Suppressor macrophage treated with lipopolysaccharide for 1 hour (primary cell): ENCODE measurements at regions not wholly inside any gene's neighbourhood (a gene's known extent, or its start where the extent isn't known, plus 50 kb on each side); places are given as distances from the start of the nearest gene placed in this dataset.

Experiments used
- DNase-seq, 3 donors: peaks; one replicate each; pipeline ENCODE4 v3.0.0-alpha.2; 2020 to 2022

DNA sequence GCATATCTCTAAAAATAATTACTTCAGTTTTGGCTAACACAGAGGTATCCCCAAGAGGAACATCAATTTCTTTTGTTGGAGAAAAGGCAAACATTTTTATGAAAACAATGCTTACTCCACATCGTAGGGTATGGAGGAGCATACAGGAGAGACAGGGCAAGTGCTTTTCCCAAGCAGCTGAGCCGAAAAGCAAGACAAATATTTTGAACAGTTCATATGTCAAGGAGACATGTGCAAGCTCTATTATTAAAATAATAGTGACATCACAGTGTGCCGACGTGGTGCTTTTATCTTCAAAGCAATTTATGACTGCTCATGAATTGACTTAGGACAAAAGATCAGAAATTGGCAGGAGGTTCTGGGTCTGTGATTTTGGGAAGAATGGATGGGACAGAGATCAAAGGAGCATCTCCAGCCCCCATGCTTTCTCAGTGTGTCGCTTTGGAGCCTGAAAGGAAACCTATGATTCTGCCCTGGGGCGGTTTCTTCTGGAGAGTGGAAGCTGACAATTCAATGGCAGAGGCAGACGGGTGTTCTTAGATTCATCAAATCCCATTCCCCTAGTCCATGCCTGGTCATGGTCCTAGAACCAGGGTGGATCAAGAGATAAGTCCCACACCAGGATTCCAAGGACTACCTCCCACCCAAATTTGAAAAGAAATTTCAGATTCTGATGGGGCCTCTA, 97.1 kb downstream of the JCAD start:
- no peak for DNase-seq

DNA sequence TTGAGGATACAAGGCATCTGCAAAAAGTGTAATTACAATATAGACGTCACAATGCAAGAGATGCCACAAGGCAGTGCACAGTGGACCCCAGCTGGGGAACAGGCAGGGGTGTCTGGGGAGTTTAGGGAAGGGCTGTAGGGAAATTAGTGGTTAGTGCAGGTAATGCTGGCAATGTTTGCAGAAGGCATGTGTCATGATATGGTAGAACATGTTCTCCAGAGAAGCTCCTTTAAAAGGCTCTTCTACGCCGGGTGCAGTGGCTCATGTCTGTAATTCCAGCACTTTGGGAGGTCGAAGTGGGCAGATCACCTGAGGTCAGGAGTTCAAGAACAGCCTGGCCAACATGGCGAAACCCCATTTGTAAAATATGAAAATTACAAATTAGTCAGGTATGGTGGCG, 98.0 kb downstream of the JCAD start:
- DNase-seq, result no peak

DNA sequence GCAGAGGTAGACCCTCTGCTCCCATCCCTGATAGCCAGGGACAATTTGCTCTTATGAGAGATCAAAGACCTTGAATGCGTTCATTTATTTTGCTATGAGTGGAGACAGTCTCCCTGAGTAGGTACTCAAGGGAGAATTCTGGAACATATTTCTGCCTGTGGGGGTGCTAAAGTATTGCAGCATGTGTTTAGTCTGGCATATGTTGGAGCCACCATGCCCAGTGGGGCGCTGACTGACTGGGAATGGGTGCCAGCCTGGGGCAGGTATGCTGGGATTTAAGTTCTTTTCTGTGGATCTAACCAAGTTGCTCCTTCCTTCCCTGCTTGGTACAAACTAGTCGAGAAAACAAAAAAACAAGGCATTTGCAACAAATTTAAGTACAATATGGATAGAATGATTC, 99.1 kb downstream of the JCAD start:
- no peak for DNase-seq

DNA sequence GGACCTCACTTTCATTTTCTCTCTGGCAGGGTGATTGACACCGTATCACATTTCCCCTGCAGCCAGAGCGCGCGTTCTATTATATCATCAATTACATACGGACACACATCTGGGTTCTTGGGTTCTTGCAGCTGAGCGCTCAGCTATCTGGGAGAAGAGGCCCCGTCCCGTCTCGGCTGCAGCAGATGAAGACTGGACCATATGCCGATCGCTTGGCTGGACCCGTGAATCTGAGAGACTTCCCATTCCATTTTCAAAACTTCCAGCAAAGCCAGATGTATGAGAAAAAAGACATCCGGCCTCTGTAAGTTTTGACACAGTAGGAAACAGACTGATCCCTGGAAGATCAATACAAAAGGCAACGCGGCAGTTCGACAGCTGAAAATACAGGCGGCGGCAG, 99.8 kb downstream of the JCAD start:
- DNase-seq, result no peak

DNA sequence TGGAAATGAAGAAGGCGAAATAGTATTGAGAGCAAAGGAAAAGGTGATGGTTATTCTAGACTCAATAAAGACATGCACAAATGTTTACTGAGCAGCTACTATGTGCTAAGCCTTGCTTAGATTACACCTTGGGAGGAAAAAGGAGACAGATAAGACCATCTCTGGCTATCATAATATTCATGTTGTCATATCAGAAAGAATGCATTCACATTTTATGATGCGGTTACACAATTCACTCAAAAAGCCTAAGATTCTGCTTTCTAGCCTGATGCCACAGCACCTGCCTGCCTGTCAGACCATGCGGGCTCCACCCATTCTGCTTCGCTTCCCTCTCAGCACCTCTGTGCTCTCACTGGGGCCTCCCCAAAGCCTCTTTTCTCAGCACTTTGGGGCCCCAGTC, 100.9 kb downstream of the JCAD start:
- no peak for DNase-seq

DNA sequence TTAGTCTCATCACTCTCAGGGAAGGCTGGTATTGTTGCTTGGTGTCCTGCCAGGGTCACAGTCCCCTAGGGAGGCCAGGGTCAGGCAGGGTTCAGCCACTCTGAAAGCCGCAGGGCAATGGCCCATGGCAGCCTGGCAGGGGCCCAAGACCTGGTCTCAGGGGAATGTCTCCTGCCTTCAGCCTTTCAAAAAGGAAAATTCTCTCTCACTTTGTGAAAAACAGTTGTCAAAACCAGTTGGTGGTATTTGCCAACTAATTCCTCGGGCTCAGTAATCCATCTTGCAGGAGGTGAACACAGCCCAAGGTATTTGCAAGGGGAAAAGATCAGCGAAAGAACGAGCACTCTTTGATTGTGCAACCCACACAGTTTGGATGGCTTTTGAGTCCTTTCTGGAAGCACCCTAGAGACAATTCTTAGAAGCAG, 101.5 kb downstream of the JCAD start:
- DNase-seq, result no peak

DNA sequence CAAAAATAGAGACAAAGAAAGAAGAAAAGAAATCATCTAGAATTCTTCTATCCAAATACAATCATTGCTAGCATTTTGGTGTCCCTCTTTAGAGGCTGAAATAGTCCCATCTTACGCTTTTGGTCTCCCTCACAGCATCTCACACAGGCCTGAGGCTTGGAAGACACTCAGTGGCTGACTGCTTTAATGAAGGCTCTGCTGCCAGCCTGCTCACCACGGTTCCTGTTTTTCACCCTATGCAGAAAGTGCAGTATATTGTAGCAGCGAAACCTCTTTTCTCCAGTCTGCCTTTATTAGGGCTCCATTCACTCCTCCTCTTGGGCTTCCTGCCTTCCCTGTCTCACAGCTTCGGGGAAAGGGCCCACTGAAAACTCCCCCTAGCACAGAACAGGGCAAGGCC, 102.2 kb downstream of the JCAD start:
- no peak for DNase-seq

DNA sequence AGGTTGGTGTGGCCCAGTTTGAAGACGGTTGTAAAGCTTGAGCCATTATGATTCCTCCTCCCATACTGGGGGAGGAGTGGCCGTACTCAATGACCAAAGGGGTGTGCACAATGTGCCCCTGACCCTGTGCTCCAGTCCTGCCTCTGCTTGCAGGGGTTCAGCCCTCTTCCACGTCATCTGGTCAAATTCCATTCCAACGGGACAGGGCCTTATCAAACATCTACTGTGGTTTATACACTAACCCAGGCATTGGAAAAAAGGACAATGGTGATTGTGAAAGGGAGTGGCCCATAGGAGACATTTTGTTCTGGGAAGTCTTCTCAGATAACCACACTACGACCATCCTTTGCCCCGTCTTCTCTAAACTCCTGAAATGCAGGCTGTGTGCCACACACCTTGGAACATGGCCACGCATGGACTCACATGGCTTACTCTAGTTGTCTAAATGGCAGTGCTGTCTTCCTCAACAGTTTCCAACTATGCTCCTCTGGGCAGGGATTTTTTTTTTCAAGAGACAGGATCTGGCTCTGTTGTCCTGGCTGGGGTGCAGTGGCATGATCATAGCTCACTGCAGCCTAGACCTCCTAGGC, 103.0 kb downstream of the JCAD start:
- DNase-seq, result no peak

DNA sequence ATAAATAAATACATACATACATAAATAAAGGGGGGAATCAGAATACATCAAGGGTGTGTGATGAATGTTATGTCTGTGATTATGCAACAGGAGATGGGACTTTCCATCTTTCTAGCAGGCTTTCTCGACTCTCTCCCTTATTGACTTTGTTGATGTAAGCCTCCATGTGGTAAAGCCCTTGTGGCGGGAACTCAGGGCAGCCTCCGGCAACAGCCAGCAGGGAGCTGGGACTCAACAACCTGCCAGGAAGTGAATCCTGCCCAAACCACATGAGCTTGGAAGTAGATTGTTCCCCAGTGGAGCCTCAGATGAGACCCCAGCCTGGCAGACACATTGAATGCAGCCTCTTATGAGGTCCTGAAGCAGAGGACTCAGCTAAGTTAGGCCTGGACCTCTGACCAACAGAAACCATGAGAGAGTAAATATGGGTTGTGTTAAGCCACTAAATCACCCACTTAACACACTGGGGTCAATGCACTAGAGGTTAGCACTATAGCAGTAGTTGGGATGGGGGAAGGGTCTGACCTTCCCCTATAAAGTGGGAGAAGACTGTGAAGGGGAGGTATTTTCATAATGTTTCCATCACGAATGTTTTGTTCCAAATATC, 104.0 kb downstream of the JCAD start:
- DNase-seq, result peak; percentile 17 to 22 (median 21)

DNA sequence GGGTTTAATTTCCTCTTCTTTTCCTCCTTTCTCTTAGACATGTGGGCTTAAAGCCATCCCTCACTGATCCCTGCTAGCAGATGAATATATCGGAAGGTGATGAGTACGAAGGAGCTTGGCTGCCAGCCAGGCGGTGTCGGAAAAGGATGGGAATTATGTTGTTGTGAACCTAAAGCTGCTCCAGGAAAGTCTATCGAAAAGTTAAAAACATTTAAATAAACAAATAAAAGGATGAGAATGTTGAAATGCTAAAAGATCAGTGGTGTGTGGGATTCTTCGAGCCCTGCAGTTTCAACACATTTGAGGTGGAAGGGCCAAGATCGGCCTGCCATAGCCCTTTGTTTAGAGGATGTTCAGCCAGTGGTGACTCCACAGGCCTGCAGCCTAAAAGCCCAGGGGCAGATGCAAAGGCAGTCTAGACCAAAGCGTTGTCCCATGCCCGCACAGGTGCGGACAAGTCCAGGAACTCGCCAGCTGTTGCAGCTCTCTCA, 107.9 kb downstream of the JCAD start:
- DNase-seq, result no peak

DNA sequence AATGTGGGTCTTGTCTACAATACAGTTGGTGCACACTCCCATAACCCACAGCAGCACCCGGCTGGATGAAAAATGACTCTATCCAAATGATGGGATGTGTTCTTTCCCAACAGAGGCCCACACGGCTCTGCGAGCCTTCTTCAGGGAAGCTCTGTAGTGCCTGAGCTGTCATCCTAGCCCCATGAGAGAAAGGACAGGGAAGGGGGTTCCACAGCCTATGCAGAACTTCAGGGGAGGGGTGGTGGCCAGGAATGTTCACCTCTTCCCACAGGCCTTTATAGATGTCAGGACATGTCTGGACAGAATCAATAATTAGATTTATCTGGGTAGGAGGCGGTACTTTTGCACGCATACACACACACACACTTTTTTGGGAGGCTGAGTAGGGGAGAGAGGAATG, 109.0 kb downstream of the JCAD start:
- DNase-seq, result no peak

DNA sequence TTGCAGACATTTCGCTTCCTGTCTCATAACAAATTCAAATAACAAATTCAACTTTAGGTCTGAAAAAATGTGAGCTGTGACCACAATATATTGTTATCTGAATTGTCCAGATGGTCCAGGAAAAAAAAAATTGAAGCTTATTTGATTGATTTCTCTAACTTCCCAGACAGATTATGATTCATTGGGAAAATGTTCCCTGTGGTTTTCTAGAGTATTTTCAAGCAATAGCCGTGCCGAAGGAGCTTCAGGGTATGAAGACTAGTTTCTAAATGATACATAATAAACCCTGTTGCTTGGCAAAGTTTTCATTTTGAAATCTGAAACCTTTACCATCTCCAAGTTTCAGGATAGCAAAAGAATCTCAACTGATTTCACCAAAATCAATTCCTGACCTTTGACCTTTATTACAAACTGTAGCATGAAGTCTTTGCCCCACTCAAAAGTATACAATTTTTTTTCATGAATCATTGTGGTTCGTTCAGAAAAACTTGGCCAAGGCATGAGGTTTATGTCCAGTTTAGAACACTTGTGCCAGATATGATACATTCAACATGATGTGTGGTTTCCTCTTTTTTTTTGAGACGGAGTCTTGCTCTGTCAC, 109.9 kb downstream of the JCAD start:
- peak in 1 of 3 donors; percentile 14 for DNase-seq

DNA sequence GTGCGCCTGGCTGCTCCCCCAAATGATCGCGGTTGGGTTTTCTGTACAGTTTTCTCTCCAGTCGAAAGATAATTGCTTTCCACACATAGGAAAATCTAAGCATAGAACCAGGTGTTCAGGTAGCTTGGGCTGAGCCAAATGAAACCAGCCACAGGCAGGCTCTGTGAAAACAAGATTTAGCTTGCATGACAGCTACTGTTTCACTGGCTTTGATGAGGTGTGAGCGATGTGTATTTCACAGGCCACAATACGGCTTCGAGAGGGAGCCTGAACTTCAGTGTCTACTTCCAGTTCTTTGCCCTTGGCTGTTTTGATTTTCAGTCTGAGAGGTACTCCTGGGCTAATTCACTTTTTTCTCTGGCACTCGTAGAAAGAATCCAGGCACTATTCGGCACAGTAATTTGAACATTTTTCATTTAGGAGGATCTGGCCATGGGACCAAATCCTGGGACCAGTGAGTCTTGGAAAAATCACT, 110.5 kb downstream of the JCAD start:
- DNase-seq, result no peak

DNA sequence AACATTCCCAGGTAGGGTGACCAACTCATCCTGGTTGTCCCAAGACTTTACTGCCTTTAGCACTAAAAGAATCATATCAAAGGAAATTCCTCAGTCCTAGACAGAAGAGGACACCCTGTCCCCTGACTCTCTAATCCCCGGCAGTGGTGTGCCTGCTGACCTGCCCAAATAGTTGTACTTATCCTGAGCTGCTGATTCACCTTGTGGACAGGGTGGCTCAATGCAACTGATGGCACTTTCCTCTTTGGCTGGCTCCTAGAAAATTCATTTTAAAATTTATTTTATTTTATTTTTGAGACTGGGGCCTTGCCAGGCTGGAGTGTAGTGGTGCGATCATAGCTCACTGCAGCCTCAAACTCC, 111.7 kb downstream of the JCAD start:
- no peak for DNase-seq

DNA sequence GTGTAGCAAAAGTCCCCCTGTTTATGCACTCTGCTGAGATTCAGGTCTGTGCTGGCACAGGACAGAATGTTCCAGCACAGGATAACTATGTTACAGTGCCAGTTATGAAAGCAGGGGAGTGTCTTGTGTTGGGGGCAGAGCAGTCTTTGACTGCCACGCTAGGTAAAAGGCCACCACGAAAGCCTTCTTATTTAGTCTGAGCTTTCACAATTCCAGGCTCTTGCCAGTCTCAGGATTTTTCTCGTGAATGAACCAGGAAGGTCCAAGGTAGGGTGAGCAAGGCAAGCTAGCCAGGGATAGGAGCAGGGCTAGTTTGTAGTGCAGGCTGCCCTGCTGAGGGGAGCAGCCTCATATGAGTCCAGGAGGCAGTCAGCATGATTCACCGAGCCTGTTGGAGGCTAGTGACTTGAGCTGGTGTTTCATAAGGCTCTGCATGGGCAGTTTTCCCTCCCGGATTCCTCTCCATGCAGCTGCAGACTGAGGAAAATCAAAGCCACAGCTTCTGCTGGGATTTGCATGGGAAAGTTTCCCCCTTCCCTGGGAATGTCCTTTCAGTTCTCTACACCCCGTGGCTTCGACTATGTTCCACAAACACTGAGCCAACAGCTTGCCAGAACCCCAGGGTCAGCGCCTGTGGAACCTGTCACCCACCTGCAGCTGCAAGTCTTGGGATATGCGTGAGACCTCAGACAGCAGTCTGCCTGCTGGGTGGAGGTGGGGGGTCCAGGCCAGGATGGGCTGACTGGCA, 112.3 kb downstream of the JCAD start:
- DNase-seq, result peak in 1 of 3 donors; percentile 17

DNA sequence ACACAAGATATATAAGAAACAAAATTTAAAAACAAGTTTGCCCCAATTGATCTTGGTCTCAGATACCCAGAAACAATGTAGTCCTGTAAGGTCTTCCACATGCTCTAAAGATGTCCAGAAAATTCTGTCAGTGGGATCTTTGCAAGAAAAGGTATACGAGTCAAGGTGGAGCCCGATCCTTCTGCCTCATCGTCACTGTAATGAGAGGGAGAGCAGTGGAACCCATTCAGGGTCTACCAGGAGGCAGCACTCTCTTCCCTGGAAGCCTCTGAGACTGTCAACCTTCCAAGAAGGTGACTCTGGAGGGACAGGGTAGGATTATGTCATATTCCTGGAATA, 112.8 kb downstream of the JCAD start:
- DNase-seq, result no peak

DNA sequence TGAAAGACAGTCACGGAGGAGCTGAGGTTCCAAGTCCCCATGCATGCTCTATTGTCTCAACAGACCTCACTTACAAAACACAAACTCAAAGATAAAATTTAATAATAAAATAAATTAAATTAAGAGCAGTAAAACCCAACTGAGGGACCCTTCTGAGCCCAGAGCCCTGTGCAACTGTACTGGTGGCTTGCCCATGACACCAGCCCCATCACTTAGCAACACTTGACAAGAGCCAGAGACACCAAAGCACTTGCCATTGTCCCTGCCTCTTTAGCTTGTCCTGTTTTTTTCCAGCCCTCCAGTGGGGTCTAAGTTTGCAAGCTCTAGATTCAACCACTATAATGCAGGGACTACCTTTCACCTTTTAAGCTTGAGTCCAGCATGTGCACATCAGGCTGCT, 117.9 kb downstream of the JCAD start:
- no peak for DNase-seq

DNA sequence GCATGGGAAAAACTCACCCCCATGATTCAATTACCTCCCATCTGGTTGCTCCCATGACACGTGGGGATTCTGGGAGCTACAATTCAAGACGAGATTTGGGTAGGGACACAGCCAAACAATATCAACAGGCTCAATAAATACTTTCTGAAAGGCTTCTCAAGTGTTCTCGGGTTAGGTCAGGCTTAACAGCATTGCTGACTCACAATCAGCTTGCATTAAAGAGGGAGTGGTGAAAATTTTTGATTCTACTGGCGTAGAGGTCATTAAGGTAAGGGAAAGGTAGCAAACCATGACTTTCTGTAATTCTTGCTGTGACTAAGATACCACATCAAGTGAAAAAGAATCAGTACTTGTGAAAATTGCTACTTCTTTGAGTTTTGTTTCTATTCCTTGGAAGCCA, 126.4 kb downstream of the JCAD start:
- DNase-seq, result peak in 1 of 3 donors; percentile 8

DNA sequence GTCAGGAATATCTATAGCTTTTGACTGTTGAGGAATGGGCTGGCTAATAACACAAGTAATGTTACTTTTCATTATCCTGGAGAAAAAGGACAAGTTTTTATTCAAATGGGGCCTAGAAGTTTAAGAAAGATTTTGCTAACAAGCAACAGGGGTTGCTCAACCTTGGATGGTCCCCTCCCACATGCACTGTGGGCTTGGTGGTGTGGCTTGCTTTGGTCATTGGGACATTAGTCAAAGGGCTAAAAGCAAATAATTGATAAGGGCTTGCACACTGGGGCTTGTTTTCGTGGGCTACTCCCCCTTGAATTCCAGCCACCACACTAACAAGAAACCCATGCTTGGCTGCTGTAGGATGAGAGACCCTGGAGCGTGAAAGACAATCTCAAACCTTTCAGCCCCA, 127.6 kb downstream of the JCAD start:
- peak in 2 of 3 donors; percentile 30 to 31 for DNase-seq

DNA sequence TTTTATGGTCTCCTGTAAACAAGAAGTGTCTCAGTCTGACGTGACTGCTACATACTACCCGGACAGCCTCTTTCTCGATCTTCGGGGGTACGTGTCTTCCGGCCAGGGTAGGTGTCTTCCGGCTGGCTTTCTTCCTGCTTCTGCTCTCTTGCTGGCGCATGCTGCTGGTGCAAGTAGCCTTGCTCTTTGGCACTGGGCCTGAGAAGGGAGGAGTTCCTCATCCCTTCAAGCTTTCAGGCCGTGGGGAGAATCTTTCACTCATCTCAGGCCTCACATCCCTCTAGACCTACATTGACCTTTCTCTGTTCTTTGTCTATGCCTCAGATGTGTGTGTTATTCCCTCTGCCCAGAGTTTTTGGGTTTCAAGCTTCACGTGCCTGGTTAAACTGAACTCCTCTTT, 130.4 kb downstream of the JCAD start:
- DNase-seq, result no peak

DNA sequence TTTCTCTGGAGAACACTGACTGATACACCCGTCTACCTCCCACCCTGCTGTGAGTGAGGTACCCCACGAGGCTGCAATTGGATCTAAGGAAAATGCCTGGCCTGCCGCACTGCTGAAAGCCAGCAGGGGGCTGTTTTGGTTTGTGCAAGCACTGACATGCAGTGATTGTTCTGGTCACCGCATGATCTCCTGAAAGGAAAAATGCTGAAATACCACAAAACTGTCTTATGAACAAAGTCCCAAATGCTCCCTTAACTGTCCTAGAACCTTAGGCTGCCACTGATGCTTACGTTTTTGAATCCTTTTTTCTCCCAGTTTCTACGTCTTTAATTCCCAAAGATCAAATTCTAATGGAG, 132.7 kb downstream of the JCAD start:
- peak in 1 of 3 donors; percentile 3 for DNase-seq

DNA sequence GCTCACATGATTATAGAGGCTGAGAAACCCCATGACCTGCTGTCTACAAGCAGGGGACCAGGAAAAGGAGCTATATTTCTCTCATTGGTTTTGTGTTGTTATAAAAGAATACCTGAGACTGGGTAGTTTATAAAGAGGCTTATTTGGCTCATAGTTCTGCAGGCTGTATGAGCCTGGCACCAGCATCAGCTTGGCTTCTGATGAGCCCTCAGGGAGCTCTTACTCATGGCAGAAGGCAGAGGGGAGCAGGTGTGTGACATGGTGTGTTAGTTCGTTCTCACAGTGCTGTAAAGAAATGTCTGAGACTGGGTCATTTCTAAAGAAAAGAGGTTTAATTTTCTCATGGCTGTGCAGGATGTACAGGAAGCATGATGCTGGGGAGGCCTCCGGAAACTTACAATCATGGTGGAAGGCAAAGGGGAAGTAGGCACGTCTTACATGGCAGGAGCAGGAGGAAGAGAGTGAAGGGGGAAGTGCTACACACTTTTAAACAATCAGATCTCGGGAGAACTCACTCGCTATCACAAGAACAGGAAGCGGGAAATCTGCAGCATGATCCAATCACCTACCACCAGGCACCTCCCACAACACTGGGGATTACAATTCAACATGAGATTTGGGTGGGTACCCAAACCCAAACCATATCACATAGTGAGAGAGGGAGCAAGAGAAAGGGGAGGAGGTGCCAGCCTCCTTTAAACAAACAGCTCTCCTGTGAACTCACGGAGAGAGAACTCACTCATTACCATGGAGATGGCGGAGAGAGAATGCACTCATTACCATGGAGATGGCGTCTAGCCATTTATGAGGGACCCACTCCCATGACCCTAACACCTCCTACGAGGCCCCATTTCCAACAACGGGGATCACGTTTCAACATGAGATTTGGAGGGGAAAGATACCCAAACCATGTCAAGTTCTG, 133.4 kb downstream of the JCAD start:
- DNase-seq, result peak; percentile 5 to 18 (median 11)
